ENCODE measurements at regions not wholly inside any gene's neighbourhood (a gene's known extent, or its start where the extent isn't known, plus 50 kb on each side); places are given as distances from the start of the nearest gene placed in this dataset.

GRCh38 chr5:100421360-100421759, 113.8 kb upstream of the FAM174A start:
- H3K27me3 Mint-ChIP-seq (ENCODE audit: low read depth): no peaks in the 10 kb centered on the region
- no peaks in the 10 kb centered on the region for H3K79me2 ChIP-seq (ENCODE audit: insufficient read depth, low read length)

More at GRCh38 chr5:100421360-100421759, 113.8 kb upstream of the FAM174A start:
- no peak overlapping the region for H3K4me2 ChIP-seq (ENCODE audit: insufficient read depth, insufficient read length, low read length)
- no peak overlapping the region for H3K27ac ChIP-seq (ENCODE audit: insufficient read length, low read depth, low read length)
- no peak overlapping the region for H4K5ac ChIP-seq (ENCODE audit: insufficient read length, low read depth, low read length)
- no peak overlapping the region for H2BK120ac ChIP-seq (ENCODE audit: low read depth, low read length, poor library complexity, severe bottlenecking)
- Mint-ChIP-seq H3K4me3 (no peak overlapping the region), H3K36me3 (ENCODE audit: insufficient read depth in 1 of 3, low read depth in 3 of 3) (peaks cover 2 to 18% (median 17%) of the 10 kb centered on the region in 3 experiments; a peak in 6 of 7 replicates), H3K4me1 (peaks cover 0 to 6% of the 10 kb centered on the region in 2 experiments; a peak in 2 of 4 replicates), H3K9me3 (peaks cover 15% of the 10 kb centered on the region in 2 experiments), H3K27ac (no peak overlapping the region)
- H2BK12ac ChIP-seq (ENCODE audit: insufficient read length, low read depth, low read length): no peak overlapping the region
- no peak overlapping the region for H3K23ac ChIP-seq (ENCODE audit: insufficient read length, low read depth, low read length)
- no peak overlapping the region for H3T11ph ChIP-seq (ENCODE audit: low read length)
- no peaks in the 10 kb centered on the region for H3K23me2 ChIP-seq (ENCODE audit: insufficient read length, low read depth, low read length, poor library complexity, severe bottlenecking)
- no peak overlapping the region for H2AK5ac ChIP-seq (ENCODE audit: insufficient read length, low read length)
- no peak overlapping the region for H3K56ac ChIP-seq (ENCODE audit: insufficient read length, low read depth, low read length)
- peaks cover 11% of the 10 kb centered on the region for H3K9me3 ChIP-seq (ENCODE audit: control insufficient read depth, low read depth, low read length)
- H3K79me1 ChIP-seq (ENCODE audit: insufficient read depth, low read depth, low read length, poor library complexity, severe bottlenecking): no peaks in the 10 kb centered on the region
- no peak overlapping the region for H2AFZ ChIP-seq (ENCODE audit: low read length)
- no peak overlapping the region for H3K4ac ChIP-seq (ENCODE audit: low read depth, low read length)
- no peak overlapping the region for H3K14ac ChIP-seq (ENCODE audit: insufficient read depth, low read length)
- no peak for DNase-seq
- H3K27me3 ChIP-seq (ENCODE audit: insufficient read depth, low read length): no peaks in the 10 kb centered on the region
- no peaks in the 10 kb centered on the region for H4K20me1 ChIP-seq (ENCODE audit: control insufficient read depth, insufficient read depth, insufficient read length)
- TF ChIP-seq CTCF (conservative IDR thresholded peaks at IDR 0.05): no peak
- H3K18ac ChIP-seq (ENCODE audit: insufficient read length, low read depth, low read length): no peak overlapping the region
- H4K91ac ChIP-seq (ENCODE audit: insufficient read length, low read depth, low read length): no peak overlapping the region
- no peak overlapping the region for H4K8ac ChIP-seq (replicated peaks; ENCODE audit: insufficient read length, low read depth, low read length)
- no peak overlapping the region for H2BK15ac ChIP-seq (ENCODE audit: low read depth, low read length)
- H2BK20ac ChIP-seq (ENCODE audit: low read depth, low read length, poor library complexity, severe bottlenecking): no peak overlapping the region
- H2BK5ac ChIP-seq (ENCODE audit: insufficient read length, low read length): no peak overlapping the region
- H3K4me1 ChIP-seq (ENCODE audit: insufficient read depth, low read length): no peaks in the 10 kb centered on the region
- H3K9ac ChIP-seq (ENCODE audit: extremely low read depth, insufficient read length, low read length): no peak overlapping the region
